Tibial artery (tissue), 4 donors: ENCODE measurements at regions not wholly inside any gene's neighbourhood (a gene's known extent, or its start where the extent isn't known, plus 50 kb on each side); places are given as distances from the start of the nearest gene placed in this dataset.

ENCODE experiments used
- DNase-seq, 2 donors: peaks; one replicate each; pipeline ENCODE4 v3.0.0-alpha.2; 2019
- H3K27ac ChIP-seq, 2 donors: fragments of 200-600 bp; sonication (generic) in 1 of 2; 1 replicate in 1 of 2; 2 replicates in 1 of 2; pipeline ENCODE4 v1.5.1; 2018 to 2019; ENCODE audit warnings: mild to moderate bottlenecking in 1 of 2
- H3K27me3 ChIP-seq, 2 donors: fragments of 200-600 bp; sonication (generic) in 1 of 2; one replicate each; pipeline versions ENCODE4 v1.5.1 to v1.6.0; 2016 to 2019
- H3K36me3 ChIP-seq, 3 donors: fragments of 200-600 bp; sonication (generic) in 2 of 3; one replicate each; pipeline ENCODE4 v1.5.1; 2016 to 2019; ENCODE audit warnings: mild to moderate bottlenecking in 2 of 3
- H3K4me1 ChIP-seq, 4 donors: fragments of 200-600 bp; sonication (generic) in 2 of 4; 1 replicate in 3 of 4; 2 replicates in 1 of 4; pipeline ENCODE4 v1.5.1; 2016 to 2019
- H3K4me3 ChIP-seq, 2 donors: fragments of 200-600 bp; sonication (generic) in 1 of 2; 1 replicate in 1 of 2; 2 replicates in 1 of 2; pipeline ENCODE4 v1.5.1; 2018 to 2019; ENCODE audit warnings: mild to moderate bottlenecking in 2 of 2
- H3K9me3 ChIP-seq, 3 donors: fragments of 200-600 bp; sonication (generic) in 1 of 3; one replicate each; pipeline ENCODE4 v1.5.1; 2016 to 2019
- intact Hi-C: fragments of 100-400 bp; cut with DNase I; formaldehyde crosslinking; loops from one replicate; pipeline ENCODE4 v1.15.0; 2023; ENCODE audit warnings: low total_unique reads
- TF ChIP-seq, protein P1 (sequence below), 2 experiments: fragments of 200-600 bp in 1 of 2; fragments of 450-650 bp in 1 of 2; IDR thresholded peaks; one replicate each; pipeline ENCODE4 v1.5.1; 2017 to 2019; ENCODE audit warnings: antibody characterized with exemption in 2 of 2, mild to moderate bottlenecking in 1 of 2, moderate library complexity in 1 of 2

DNA sequence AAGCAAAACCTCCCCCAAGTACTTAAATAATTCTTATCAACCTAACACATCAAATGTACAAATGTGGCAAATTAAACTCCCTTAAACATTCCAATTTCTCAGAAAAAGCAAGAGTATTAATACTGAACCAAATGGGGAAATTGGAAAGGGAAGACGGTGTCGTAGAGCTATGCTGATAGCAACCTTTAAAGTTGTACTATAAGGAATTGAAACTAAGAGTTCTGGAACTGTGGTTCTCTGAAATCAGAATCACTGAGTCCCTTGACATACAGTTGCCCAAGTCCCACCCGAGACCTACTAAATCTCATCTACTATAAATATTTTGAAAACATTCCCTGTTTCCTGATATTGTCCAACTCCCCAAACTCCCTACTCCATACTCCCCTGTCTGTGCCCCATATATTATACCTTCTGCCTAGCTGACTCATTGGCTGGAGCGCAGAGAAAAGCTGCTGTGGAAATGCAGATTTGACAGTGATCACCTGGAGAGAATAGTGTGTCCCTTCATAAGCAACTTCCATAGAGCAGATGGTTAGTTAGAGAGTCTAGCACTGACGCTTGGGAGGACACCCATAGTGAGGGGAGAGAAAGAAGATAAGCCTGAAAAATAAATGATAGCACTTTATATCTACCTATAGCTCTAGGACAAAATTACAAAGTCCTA lies 51.4 kb upstream of the ITM2B start:
- intact Hi-C loops, result no loop called here
- no peak for DNase-seq
- Histone ChIP-seq H3K27ac (no peak overlapping the region), H3K9me3 (no peaks in the 10 kb centered on the region), H3K36me3 (no peaks in the 10 kb centered on the region), H3K27me3 (no peaks in the 10 kb centered on the region), H3K4me3 (no peak overlapping the region), H3K4me1 (peaks cover 0 to 5% (median 0%) of the 10 kb centered on the region in 4 donors)
- TF ChIP-seq, protein P1, sequence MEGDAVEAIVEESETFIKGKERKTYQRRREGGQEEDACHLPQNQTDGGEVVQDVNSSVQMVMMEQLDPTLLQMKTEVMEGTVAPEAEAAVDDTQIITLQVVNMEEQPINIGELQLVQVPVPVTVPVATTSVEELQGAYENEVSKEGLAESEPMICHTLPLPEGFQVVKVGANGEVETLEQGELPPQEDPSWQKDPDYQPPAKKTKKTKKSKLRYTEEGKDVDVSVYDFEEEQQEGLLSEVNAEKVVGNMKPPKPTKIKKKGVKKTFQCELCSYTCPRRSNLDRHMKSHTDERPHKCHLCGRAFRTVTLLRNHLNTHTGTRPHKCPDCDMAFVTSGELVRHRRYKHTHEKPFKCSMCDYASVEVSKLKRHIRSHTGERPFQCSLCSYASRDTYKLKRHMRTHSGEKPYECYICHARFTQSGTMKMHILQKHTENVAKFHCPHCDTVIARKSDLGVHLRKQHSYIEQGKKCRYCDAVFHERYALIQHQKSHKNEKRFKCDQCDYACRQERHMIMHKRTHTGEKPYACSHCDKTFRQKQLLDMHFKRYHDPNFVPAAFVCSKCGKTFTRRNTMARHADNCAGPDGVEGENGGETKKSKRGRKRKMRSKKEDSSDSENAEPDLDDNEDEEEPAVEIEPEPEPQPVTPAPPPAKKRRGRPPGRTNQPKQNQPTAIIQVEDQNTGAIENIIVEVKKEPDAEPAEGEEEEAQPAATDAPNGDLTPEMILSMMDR (IDR thresholded peaks at IDR 0.05), result no peak

GRCh38 chr13:48178126-48178525 lies 54.9 kb upstream of the ITM2B start:
- H3K4me3 ChIP-seq, result no peak overlapping the region
- H3K27me3 ChIP-seq, result no peaks in the 10 kb centered on the region
- H3K9me3 ChIP-seq, result no peaks in the 10 kb centered on the region
- TF ChIP-seq, protein P1 (IDR thresholded peaks at IDR 0.05), result no peak
- intact Hi-C loops, result no loop called here
- H3K36me3 ChIP-seq, result no peaks in the 10 kb centered on the region
- H3K27ac ChIP-seq, result no peak overlapping the region
- no peak for DNase-seq
- peaks cover 0 to 5% (median 0%) of the 10 kb centered on the region in 4 donors for H3K4me1 ChIP-seq

- Histone ChIP-seq H3K27ac (no peak overlapping the region), H3K36me3 (no peaks in the 10 kb centered on the region), H3K4me1 (peaks cover 0 to 5% (median 0%) of the 10 kb centered on the region in 4 donors), H3K9me3 (no peaks in the 10 kb centered on the region), H3K27me3 (no peaks in the 10 kb centered on the region), H3K4me3 (no peak overlapping the region)
- intact Hi-C loops, result no loop called here
- no peak for DNase-seq
- TF ChIP-seq, protein P1 (IDR thresholded peaks at IDR 0.05), result no peak
Measured at GRCh38 chr13:48176781-48177180, 56.2 kb upstream of the ITM2B start.

DNA sequence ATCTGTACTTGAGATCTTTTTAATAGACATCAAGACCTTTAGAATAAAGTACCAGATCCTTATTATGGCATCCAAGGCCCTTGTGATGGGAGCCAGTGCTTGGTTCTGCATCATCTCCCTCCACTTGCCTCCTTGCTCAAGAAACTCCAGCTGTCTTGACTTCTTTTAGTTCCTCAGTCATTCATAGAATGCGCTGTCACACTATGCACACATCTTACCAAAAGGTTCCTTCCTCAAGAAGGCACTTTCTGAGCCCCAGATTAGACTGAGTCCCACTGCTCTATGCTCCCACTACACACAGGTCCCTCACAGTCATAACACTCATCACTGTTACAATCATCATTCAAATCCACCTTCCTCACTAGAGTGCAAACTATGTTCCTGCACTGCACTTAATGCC lies 57.8 kb upstream of the ITM2B start:
- Histone ChIP-seq H3K36me3 (no peaks in the 10 kb centered on the region), H3K4me1 (peaks cover 0 to 5% (median 0%) of the 10 kb centered on the region in 4 donors), H3K9me3 (no peaks in the 10 kb centered on the region), H3K27me3 (no peaks in the 10 kb centered on the region), H3K27ac (no peak overlapping the region), H3K4me3 (no peak overlapping the region)
- DNase-seq, result no peak
- intact Hi-C loops, result loop anchor here (2.0 kb wide), 1 partner anchor 62 kb away; no protein-coding TSS in a partner anchor
- TF ChIP-seq, protein P1 (IDR thresholded peaks at IDR 0.05), result no peak

DNA sequence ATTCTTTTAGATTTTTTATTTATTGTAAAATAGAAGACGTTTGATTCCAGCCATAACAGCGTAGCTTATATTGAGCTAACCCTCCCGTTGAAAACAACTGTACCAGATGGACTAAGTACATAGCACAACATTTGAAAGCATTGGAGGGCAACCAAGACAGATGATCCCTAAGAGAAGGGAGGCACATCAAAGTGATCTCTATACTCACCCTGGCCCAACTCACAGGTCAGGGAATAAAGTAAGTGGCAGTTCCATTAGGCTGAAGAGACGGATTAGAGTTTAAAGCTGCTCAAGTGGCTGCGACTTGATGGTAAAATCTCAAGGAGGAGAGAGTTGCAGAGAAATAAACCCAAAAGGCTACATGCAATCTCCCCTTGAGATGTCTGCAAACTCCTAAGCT lies 65.1 kb upstream of the ITM2B start:
- Histone ChIP-seq H3K4me3 (no peak overlapping the region), H3K9me3 (no peaks in the 10 kb centered on the region), H3K36me3 (no peaks in the 10 kb centered on the region), H3K27ac (no peak overlapping the region), H3K4me1 (no peaks in the 10 kb centered on the region), H3K27me3 (no peaks in the 10 kb centered on the region)
- TF ChIP-seq, protein P1 (IDR thresholded peaks at IDR 0.05), result no peak
- intact Hi-C loops, result no loop called here
- no peak for DNase-seq
